Nephron progenitor cell (in vitro differentiated cells): ENCODE measurements at regions not wholly inside any gene's neighbourhood (a gene's known extent, or its start where the extent isn't known, plus 50 kb on each side); places are given as distances from the start of the nearest gene placed in this dataset.

Experiments used
- DNase-seq: peaks from one replicate; pipeline ENCODE4 v3.0.0; 2021
- H3K27ac Mint-ChIP-seq: 2 replicates; pipeline ENCODE4 v1.8.0; 2021; ENCODE audit warnings: mild to moderate bottlenecking, moderate library complexity, mixed read lengths
- H3K27me3 Mint-ChIP-seq: 2 replicates; pipeline ENCODE4 v1.8.0; 2021; ENCODE audit warnings: mild to moderate bottlenecking, low read depth, mixed read lengths; ENCODE audit not compliant: poor library complexity
- H3K36me3 Mint-ChIP-seq: 2 replicates; pipeline ENCODE4 v1.8.0; 2021; ENCODE audit warnings: low read depth, mixed read lengths
- H3K4me1 Mint-ChIP-seq: 2 replicates; pipeline ENCODE4 v1.8.0; 2021; ENCODE audit warnings: mixed read lengths
- H3K4me3 Mint-ChIP-seq: 2 replicates; pipeline ENCODE4 v1.8.0; 2021; ENCODE audit warnings: mild to moderate bottlenecking, moderate library complexity, mixed read lengths
- H3K9me3 Mint-ChIP-seq: 2 replicates; pipeline ENCODE4 v1.8.0; 2021; ENCODE audit warnings: mild to moderate bottlenecking, moderate library complexity, mixed read lengths
- TF ChIP-seq, protein P1 (sequence below): fragments of 200-600 bp; sonication (generic); IDR thresholded peaks from 2 replicates; pipeline ENCODE4 v1.5.0; 2021; ENCODE audit warnings: antibody characterized with exemption

DNA sequence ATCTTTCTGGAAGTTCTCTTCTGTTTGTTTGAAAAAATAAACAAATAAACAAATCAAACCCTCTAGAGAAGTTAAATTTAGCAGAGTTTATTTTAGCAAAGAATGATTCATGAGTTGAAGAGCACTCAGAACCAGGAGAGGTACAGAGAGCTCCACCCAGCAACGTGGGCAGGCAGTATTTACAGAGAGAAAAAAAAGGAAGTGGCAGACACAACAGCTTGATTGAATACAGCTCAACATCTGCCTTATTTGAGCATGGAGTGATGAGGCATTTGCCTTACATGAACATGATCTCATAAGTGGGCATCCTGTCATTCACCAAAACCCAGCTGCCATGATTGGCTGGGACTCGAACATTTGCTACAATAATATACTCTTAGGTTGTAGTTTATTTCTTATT lies 381.6 kb upstream of the ADAMTS16 start:
- TF ChIP-seq, protein P1, sequence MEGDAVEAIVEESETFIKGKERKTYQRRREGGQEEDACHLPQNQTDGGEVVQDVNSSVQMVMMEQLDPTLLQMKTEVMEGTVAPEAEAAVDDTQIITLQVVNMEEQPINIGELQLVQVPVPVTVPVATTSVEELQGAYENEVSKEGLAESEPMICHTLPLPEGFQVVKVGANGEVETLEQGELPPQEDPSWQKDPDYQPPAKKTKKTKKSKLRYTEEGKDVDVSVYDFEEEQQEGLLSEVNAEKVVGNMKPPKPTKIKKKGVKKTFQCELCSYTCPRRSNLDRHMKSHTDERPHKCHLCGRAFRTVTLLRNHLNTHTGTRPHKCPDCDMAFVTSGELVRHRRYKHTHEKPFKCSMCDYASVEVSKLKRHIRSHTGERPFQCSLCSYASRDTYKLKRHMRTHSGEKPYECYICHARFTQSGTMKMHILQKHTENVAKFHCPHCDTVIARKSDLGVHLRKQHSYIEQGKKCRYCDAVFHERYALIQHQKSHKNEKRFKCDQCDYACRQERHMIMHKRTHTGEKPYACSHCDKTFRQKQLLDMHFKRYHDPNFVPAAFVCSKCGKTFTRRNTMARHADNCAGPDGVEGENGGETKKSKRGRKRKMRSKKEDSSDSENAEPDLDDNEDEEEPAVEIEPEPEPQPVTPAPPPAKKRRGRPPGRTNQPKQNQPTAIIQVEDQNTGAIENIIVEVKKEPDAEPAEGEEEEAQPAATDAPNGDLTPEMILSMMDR = no peak
- H3K9me3 Mint-ChIP-seq = peaks cover under 1% of the 10 kb centered on the region
- DNase-seq = no peak
- H3K4me3 Mint-ChIP-seq = no peak overlapping the region
- no peaks in the 10 kb centered on the region for H3K36me3 Mint-ChIP-seq
- H3K27ac Mint-ChIP-seq = no peak overlapping the region
- H3K4me1 Mint-ChIP-seq = no peaks in the 10 kb centered on the region
- H3K27me3 Mint-ChIP-seq = peaks cover 7% of the 10 kb centered on the region

DNA sequence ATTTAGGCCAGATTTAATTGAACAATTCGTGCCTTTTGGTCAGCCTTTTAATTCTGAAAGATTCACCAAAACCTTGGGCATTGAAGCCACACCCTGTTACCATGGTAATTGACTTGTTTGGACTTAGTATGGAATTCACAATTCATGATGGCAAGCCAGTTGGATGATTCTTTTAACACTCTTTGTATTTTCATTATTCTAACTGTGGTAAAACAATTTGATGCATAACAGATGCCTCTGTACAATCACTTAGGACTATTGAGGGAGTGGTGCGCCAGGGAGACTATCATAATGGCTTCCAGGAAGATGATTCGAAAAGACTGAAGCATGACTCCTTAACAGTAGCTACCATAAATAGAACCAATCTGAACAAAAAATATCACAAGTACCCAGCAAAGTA lies 381.1 kb upstream of the ADAMTS16 start:
- H3K9me3 Mint-ChIP-seq = peaks cover 3% of the 10 kb centered on the region
- TF ChIP-seq, protein P1 = no peak
- H3K27ac Mint-ChIP-seq = no peak overlapping the region
- no peak for DNase-seq
- H3K36me3 Mint-ChIP-seq = no peaks in the 10 kb centered on the region
- peaks cover 7% of the 10 kb centered on the region for H3K27me3 Mint-ChIP-seq
- no peak overlapping the region for H3K4me3 Mint-ChIP-seq
- H3K4me1 Mint-ChIP-seq = no peaks in the 10 kb centered on the region

- Mint-ChIP-seq H3K4me1 (no peaks in the 10 kb centered on the region), H3K4me3 (no peak overlapping the region), H3K9me3 (peaks cover 13% of the 10 kb centered on the region), H3K36me3 (no peaks in the 10 kb centered on the region), H3K27me3 (peaks cover 7% of the 10 kb centered on the region), H3K27ac (no peak overlapping the region)
- no peak for DNase-seq
- TF ChIP-seq, protein P1 = no peak
Measured at GRCh38 chr5:4762316-4762715, 377.8 kb upstream of the ADAMTS16 start.

- H3K27me3 Mint-ChIP-seq = no peaks in the 10 kb centered on the region
- H3K36me3 Mint-ChIP-seq = no peaks in the 10 kb centered on the region
- peaks cover 20% of the 10 kb centered on the region for H3K9me3 Mint-ChIP-seq
- H3K4me3 Mint-ChIP-seq = no peak overlapping the region
- H3K4me1 Mint-ChIP-seq = no peaks in the 10 kb centered on the region
- DNase-seq = no peak
- no peak overlapping the region for H3K27ac Mint-ChIP-seq
- TF ChIP-seq, protein P1 = no peak
Measured at GRCh38 chr5:4765411-4765810, 374.7 kb upstream of the ADAMTS16 start.

- Mint-ChIP-seq H3K9me3 (peaks cover 27% of the 10 kb centered on the region), H3K4me1 (no peaks in the 10 kb centered on the region), H3K27me3 (no peaks in the 10 kb centered on the region), H3K4me3 (no peak overlapping the region), H3K36me3 (no peaks in the 10 kb centered on the region), H3K27ac (no peak overlapping the region)
- TF ChIP-seq, protein P1 = no peak
- DNase-seq = no peak
Measured at GRCh38 chr5:4766101-4766500, 374.0 kb upstream of the ADAMTS16 start.

GRCh38 chr5:4772591-4772990 lies 367.5 kb upstream of the ADAMTS16 start:
- peaks cover 15% of the 10 kb centered on the region for H3K27me3 Mint-ChIP-seq
- H3K4me1 Mint-ChIP-seq = no peaks in the 10 kb centered on the region
- TF ChIP-seq, protein P1 = no peak
- no peak overlapping the region for H3K4me3 Mint-ChIP-seq
- no peaks in the 10 kb centered on the region for H3K36me3 Mint-ChIP-seq
- peaks cover 13% of the 10 kb centered on the region for H3K9me3 Mint-ChIP-seq
- DNase-seq = no peak
- no peak overlapping the region for H3K27ac Mint-ChIP-seq
